NCI-H2081 treated with DMSO at 0.1 percent for 48 hours (cell line): ENCODE measurements at regions not wholly inside any gene's neighbourhood (a gene's known extent, or its start where the extent isn't known, plus 50 kb on each side); places are given as distances from the start of the nearest gene placed in this dataset.

Source experiments
- DNase-seq: peaks from one replicate; lab custom pipeline; 2025; lab: John Stamatoyannopoulos, UW

- DNase-seq, result no peak
Observed at GRCh38 chr3:72154391-72155335, 369.7 kb upstream of the PROK2 start.

GRCh38 chr3:72153477-72154314 lies 368.7 kb upstream of the PROK2 start:
- no peak for DNase-seq

GRCh38 chr3:72152551-72153476 lies 367.9 kb upstream of the PROK2 start:
- peak; percentile 34 for DNase-seq

- no peak for DNase-seq
Observed at GRCh38 chr3:72151465-72152238, 366.7 kb upstream of the PROK2 start.

- DNase-seq, result no peak
Observed at GRCh38 chr3:72150634-72151412, 365.9 kb upstream of the PROK2 start.

GRCh38 chr3:72149645-72150300 lies 364.8 kb upstream of the PROK2 start:
- no peak for DNase-seq

GRCh38 chr3:72147600-72147999 lies 362.7 kb upstream of the PROK2 start:
- no peak for DNase-seq

- DNase-seq, result no peak
Observed at GRCh38 chr3:72145506-72146380, 360.8 kb upstream of the PROK2 start.

- DNase-seq, result no peak
Observed at GRCh38 chr3:72144773-72145505, 360.0 kb upstream of the PROK2 start.

GRCh38 chr3:72143966-72144717 lies 359.2 kb upstream of the PROK2 start:
- DNase-seq, result no peak

GRCh38 chr3:72143322-72143721 lies 358.4 kb upstream of the PROK2 start:
- no peak for DNase-seq

- no peak for DNase-seq
Observed at GRCh38 chr3:72142028-72142427, 357.1 kb upstream of the PROK2 start.

GRCh38 chr3:72141264-72141663 lies 356.3 kb upstream of the PROK2 start:
- no peak for DNase-seq

GRCh38 chr3:72139316-72139715 lies 354.4 kb upstream of the PROK2 start:
- DNase-seq, result no peak

GRCh38 chr3:72137865-72138861 lies 353.2 kb upstream of the PROK2 start:
- DNase-seq, result no peak

- DNase-seq, result no peak
Observed at GRCh38 chr3:72135636-72136035, 350.7 kb upstream of the PROK2 start.
